Activated CD4-positive, alpha-beta T cell treated with anti-CD3 and anti-CD28 coated beads, Interleukin-2, amount 10 ng/mL, durations not matched to agents 24 days and 14 days (primary cell): ENCODE measurements at regions not wholly inside any gene's neighbourhood (a gene's known extent, or its start where the extent isn't known, plus 50 kb on each side); places are given as distances from the start of the nearest gene placed in this dataset.

ENCODE experiments used
- DNase-seq: peaks from one replicate; pipeline ENCODE4 v3.0.0; 2022
- H3K27ac Mint-ChIP-seq: one replicate; pipeline ENCODE4 v1.8.0; 2022; ENCODE audit warnings: mild to moderate bottlenecking, mixed read lengths
- H3K27me3 Mint-ChIP-seq: one replicate; pipeline ENCODE4 v1.8.0; 2022; ENCODE audit warnings: mixed read lengths
- H3K36me3 Mint-ChIP-seq: one replicate; pipeline ENCODE4 v1.8.0; 2022; ENCODE audit warnings: low read depth, mild to moderate bottlenecking, mixed read lengths
- H3K4me1 Mint-ChIP-seq: one replicate; pipeline ENCODE4 v1.8.0; 2021; ENCODE audit warnings: mixed read lengths
- H3K4me3 Mint-ChIP-seq: one replicate; pipeline ENCODE4 v1.8.0; 2022; ENCODE audit warnings: mild to moderate bottlenecking, moderate library complexity, mixed read lengths
- H3K9me3 Mint-ChIP-seq: one replicate; pipeline ENCODE4 v1.8.0; 2021; ENCODE audit warnings: mixed read lengths
- intact Hi-C: fragments of 100-400 bp; cut with micrococcal nuclease; formaldehyde crosslinking; loops from one replicate; pipeline ENCODE4 v1.15.1; 2023

GRCh38 chr9:118984607-118985006, 384.6 kb downstream of the BRINP1 start:
- DNase-seq = no peak
- no peak overlapping the region for H3K27ac Mint-ChIP-seq
- no peaks in the 10 kb centered on the region for H3K9me3 Mint-ChIP-seq
- no peaks in the 10 kb centered on the region for H3K27me3 Mint-ChIP-seq
- intact Hi-C loops = no loop called here
- no peak overlapping the region for H3K4me3 Mint-ChIP-seq
- H3K4me1 Mint-ChIP-seq = no peaks in the 10 kb centered on the region
- no peaks in the 10 kb centered on the region for H3K36me3 Mint-ChIP-seq

- Mint-ChIP-seq H3K4me1 (no peaks in the 10 kb centered on the region), H3K9me3 (no peaks in the 10 kb centered on the region), H3K36me3 (no peaks in the 10 kb centered on the region), H3K27me3 (no peaks in the 10 kb centered on the region), H3K4me3 (no peak overlapping the region), H3K27ac (no peak overlapping the region)
- intact Hi-C loops = no loop called here
- no peak for DNase-seq
These were observed 383.4 kb downstream of the BRINP1 start for GRCh38 chr9:118985851-118986250.

GRCh38 chr9:118987167-118987566, 382.1 kb downstream of the BRINP1 start:
- DNase-seq = no peak
- Mint-ChIP-seq H3K9me3 (no peaks in the 10 kb centered on the region), H3K27ac (no peak overlapping the region), H3K36me3 (no peaks in the 10 kb centered on the region), H3K27me3 (no peaks in the 10 kb centered on the region), H3K4me1 (no peaks in the 10 kb centered on the region), H3K4me3 (no peak overlapping the region)
- intact Hi-C loops = no loop called here

- H3K27ac Mint-ChIP-seq = no peak overlapping the region
- H3K9me3 Mint-ChIP-seq = no peaks in the 10 kb centered on the region
- no peaks in the 10 kb centered on the region for H3K36me3 Mint-ChIP-seq
- no peak overlapping the region for H3K4me3 Mint-ChIP-seq
- DNase-seq = no peak
- H3K27me3 Mint-ChIP-seq = no peaks in the 10 kb centered on the region
- intact Hi-C loops = no loop called here
- H3K4me1 Mint-ChIP-seq = no peaks in the 10 kb centered on the region
These were observed 378.3 kb downstream of the BRINP1 start for GRCh38 chr9:118990949-118991348.

- no peaks in the 10 kb centered on the region for H3K36me3 Mint-ChIP-seq
- H3K4me3 Mint-ChIP-seq = no peak overlapping the region
- no peak overlapping the region for H3K27ac Mint-ChIP-seq
- H3K27me3 Mint-ChIP-seq = no peaks in the 10 kb centered on the region
- DNase-seq = no peak
- intact Hi-C loops = no loop called here
- H3K9me3 Mint-ChIP-seq = no peaks in the 10 kb centered on the region
- no peaks in the 10 kb centered on the region for H3K4me1 Mint-ChIP-seq
These were observed 377.6 kb downstream of the BRINP1 start for GRCh38 chr9:118991366-118992285.

- Mint-ChIP-seq H3K9me3 (no peaks in the 10 kb centered on the region), H3K36me3 (no peaks in the 10 kb centered on the region), H3K4me1 (no peaks in the 10 kb centered on the region), H3K27ac (no peak overlapping the region), H3K27me3 (no peaks in the 10 kb centered on the region), H3K4me3 (no peak overlapping the region)
- DNase-seq = no peak
- intact Hi-C loops = no loop called here
These were observed 376.1 kb downstream of the BRINP1 start for GRCh38 chr9:118992813-118993794.

- H3K4me1 Mint-ChIP-seq = no peaks in the 10 kb centered on the region
- no peak for DNase-seq
- no peak overlapping the region for H3K4me3 Mint-ChIP-seq
- no peaks in the 10 kb centered on the region for H3K27me3 Mint-ChIP-seq
- no peak overlapping the region for H3K27ac Mint-ChIP-seq
- H3K36me3 Mint-ChIP-seq = no peaks in the 10 kb centered on the region
- no peaks in the 10 kb centered on the region for H3K9me3 Mint-ChIP-seq
- intact Hi-C loops = no loop called here
These were observed 375.3 kb downstream of the BRINP1 start for GRCh38 chr9:118993965-118994364.

- Mint-ChIP-seq H3K27me3 (no peaks in the 10 kb centered on the region), H3K27ac (no peak overlapping the region)
- intact Hi-C loops = no loop called here
These were observed 366.7 kb downstream of the BRINP1 start for GRCh38 chr9:119002491-119002890.

GRCh38 chr9:119003201-119003611, 366.0 kb downstream of the BRINP1 start:
- peaks cover 10% of the 10 kb centered on the region for H3K9me3 Mint-ChIP-seq
- no peak overlapping the region for H3K27ac Mint-ChIP-seq
- intact Hi-C loops = no loop called here
- DNase-seq = no peak
- H3K4me3 Mint-ChIP-seq = no peak overlapping the region
- H3K36me3 Mint-ChIP-seq = no peaks in the 10 kb centered on the region
- no peaks in the 10 kb centered on the region for H3K27me3 Mint-ChIP-seq
- no peaks in the 10 kb centered on the region for H3K4me1 Mint-ChIP-seq

More at GRCh38 chr9:119002491-119002890, 366.7 kb downstream of the BRINP1 start:
- no peak for DNase-seq
- Mint-ChIP-seq H3K4me1 (no peaks in the 10 kb centered on the region), H3K9me3 (peaks cover 6% of the 10 kb centered on the region), H3K4me3 (no peak overlapping the region), H3K36me3 (no peaks in the 10 kb centered on the region)

GRCh38 chr9:119003882-119004617, 365.2 kb downstream of the BRINP1 start:
- H3K4me1 Mint-ChIP-seq = no peaks in the 10 kb centered on the region
- H3K4me3 Mint-ChIP-seq = no peak overlapping the region
- no peak overlapping the region for H3K27ac Mint-ChIP-seq
- DNase-seq = no peak
- H3K9me3 Mint-ChIP-seq = peaks cover 13% of the 10 kb centered on the region
- no peaks in the 10 kb centered on the region for H3K36me3 Mint-ChIP-seq
- intact Hi-C loops = no loop called here
- no peaks in the 10 kb centered on the region for H3K27me3 Mint-ChIP-seq

- peaks cover 2% of the 10 kb centered on the region for H3K4me1 Mint-ChIP-seq
- intact Hi-C loops = no loop called here
- peaks cover 13% of the 10 kb centered on the region for H3K9me3 Mint-ChIP-seq
- no peak overlapping the region for H3K4me3 Mint-ChIP-seq
- H3K36me3 Mint-ChIP-seq = no peaks in the 10 kb centered on the region
- no peaks in the 10 kb centered on the region for H3K27me3 Mint-ChIP-seq
- H3K27ac Mint-ChIP-seq = no peak overlapping the region
- DNase-seq = no peak
These were observed 364.6 kb downstream of the BRINP1 start for GRCh38 chr9:119004618-119004990.

- no peak for DNase-seq
- Mint-ChIP-seq H3K27me3 (no peaks in the 10 kb centered on the region), H3K4me1 (peaks cover 2% of the 10 kb centered on the region), H3K9me3 (peaks cover 13% of the 10 kb centered on the region), H3K27ac (no peak overlapping the region), H3K4me3 (no peak overlapping the region), H3K36me3 (no peaks in the 10 kb centered on the region)
- intact Hi-C loops = no loop called here
These were observed 364.1 kb downstream of the BRINP1 start for GRCh38 chr9:119005162-119005561.

- Mint-ChIP-seq H3K4me3 (no peak overlapping the region), H3K4me1 (peaks cover 2% of the 10 kb centered on the region), H3K36me3 (no peaks in the 10 kb centered on the region), H3K9me3 (peaks cover 13% of the 10 kb centered on the region), H3K27me3 (no peaks in the 10 kb centered on the region), H3K27ac (no peak overlapping the region)
- no peak for DNase-seq
- intact Hi-C loops = no loop called here
These were observed 360.0 kb downstream of the BRINP1 start for GRCh38 chr9:119009249-119009648.
